Activated CD4-positive, alpha-beta T cell treated with anti-CD3 and anti-CD28 coated beads, Interleukin-2, Interleukin-6, amounts not matched to agents 100 ng/mL and 50 ng/mL, durations not matched to agents 16 hours and 8 hours (primary cell): ENCODE measurements at regions not wholly inside any gene's neighbourhood (a gene's known extent, or its start where the extent isn't known, plus 50 kb on each side); places are given as distances from the start of the nearest gene placed in this dataset.

Source experiments
- DNase-seq: peaks from one replicate; pipeline ENCODE4 v3.0.0-alpha.2; 2020

- no peak for DNase-seq
Measured at GRCh38 chr15:36323615-36324014, 255.8 kb upstream of the CDIN1 start.

- no peak for DNase-seq
Measured at GRCh38 chr15:36325206-36325605, 254.2 kb upstream of the CDIN1 start.

- DNase-seq: no peak
Measured at GRCh38 chr15:36329592-36329991, 249.8 kb upstream of the CDIN1 start.

- no peak for DNase-seq
Measured at GRCh38 chr15:36330598-36330997, 248.8 kb upstream of the CDIN1 start.

- DNase-seq: no peak
Measured at GRCh38 chr15:36331531-36332275, 247.7 kb upstream of the CDIN1 start.

- no peak for DNase-seq
Measured at GRCh38 chr15:36332301-36332700, 247.1 kb upstream of the CDIN1 start.

- no peak for DNase-seq
Measured at GRCh38 chr15:36332896-36333295, 246.5 kb upstream of the CDIN1 start.

GRCh38 chr15:36334059-36334458 is 245.4 kb upstream of the CDIN1 start:
- no peak for DNase-seq

GRCh38 chr15:36335224-36335623 is 244.2 kb upstream of the CDIN1 start:
- no peak for DNase-seq

- no peak for DNase-seq
Measured at GRCh38 chr15:36335659-36336058, 243.8 kb upstream of the CDIN1 start.

- no peak for DNase-seq
Measured at GRCh38 chr15:36344887-36345286, 234.5 kb upstream of the CDIN1 start.

- no peak for DNase-seq
Measured at GRCh38 chr15:36347272-36347858, 232.1 kb upstream of the CDIN1 start.

- DNase-seq: no peak
Measured at GRCh38 chr15:36356466-36356865, 223.0 kb upstream of the CDIN1 start.

GRCh38 chr15:36356978-36357601 is 222.3 kb upstream of the CDIN1 start:
- DNase-seq: no peak

- no peak for DNase-seq
Measured at GRCh38 chr15:36358094-36358493, 221.3 kb upstream of the CDIN1 start.

- DNase-seq: no peak
Measured at GRCh38 chr15:36358523-36358922, 220.9 kb upstream of the CDIN1 start.

GRCh38 chr15:36359286-36359685 is 220.1 kb upstream of the CDIN1 start:
- DNase-seq: no peak

GRCh38 chr15:36361351-36361870 is 218.0 kb upstream of the CDIN1 start:
- no peak for DNase-seq

GRCh38 chr15:36362509-36362915 is 216.9 kb upstream of the CDIN1 start:
- DNase-seq: no peak

- DNase-seq: no peak
Measured at GRCh38 chr15:36363335-36363734, 216.1 kb upstream of the CDIN1 start.

- DNase-seq: no peak
Measured at GRCh38 chr15:36364377-36364776, 215.0 kb upstream of the CDIN1 start.

GRCh38 chr15:36365963-36366362 is 213.5 kb upstream of the CDIN1 start:
- DNase-seq: no peak

- no peak for DNase-seq
Measured at GRCh38 chr15:36370051-36370730, 209.2 kb upstream of the CDIN1 start.

- DNase-seq: no peak
Measured at GRCh38 chr15:36370731-36371112, 208.7 kb upstream of the CDIN1 start.
